HG03521 (cell line): ENCODE measurements at regions not wholly inside any gene's neighbourhood (a gene's known extent, or its start where the extent isn't known, plus 50 kb on each side); places are given as distances from the start of the nearest gene placed in this dataset.
"Not testable (repeated sequence)": the region's sequence is repeated elsewhere in the genome, so short reads cannot be mapped to it uniquely, and the experiment has no call there.

Experiments used
- ATAC-seq: cut with Tn5 transposase; IDR thresholded peaks from one replicate; pipeline ENCODE4 v1.9.1; 2021; ENCODE audit warnings: mild to moderate bottlenecking, moderate library complexity; ENCODE audit not compliant: unreplicated experiment

DNA sequence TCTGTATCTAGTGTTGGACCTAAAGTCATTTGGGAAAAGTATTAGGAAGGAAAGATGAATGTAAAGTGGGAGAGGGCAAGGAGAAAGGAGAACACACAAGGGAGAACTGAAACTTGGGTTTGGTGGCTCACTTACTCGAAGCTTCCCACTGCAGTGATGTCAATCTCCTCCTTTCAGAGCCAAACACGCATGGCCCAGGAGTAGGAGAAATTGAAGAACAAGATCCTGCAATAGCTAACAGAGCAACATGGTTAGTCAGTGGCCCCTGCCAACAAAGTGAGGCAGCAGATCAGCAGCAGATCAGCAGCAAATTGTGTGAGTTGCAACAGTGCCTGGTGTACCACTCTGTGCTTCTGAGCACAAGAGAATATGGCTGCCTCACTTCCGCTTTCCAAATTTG, 366.4 kb downstream of the PSAT1 start:
- no peak for ATAC-seq

DNA sequence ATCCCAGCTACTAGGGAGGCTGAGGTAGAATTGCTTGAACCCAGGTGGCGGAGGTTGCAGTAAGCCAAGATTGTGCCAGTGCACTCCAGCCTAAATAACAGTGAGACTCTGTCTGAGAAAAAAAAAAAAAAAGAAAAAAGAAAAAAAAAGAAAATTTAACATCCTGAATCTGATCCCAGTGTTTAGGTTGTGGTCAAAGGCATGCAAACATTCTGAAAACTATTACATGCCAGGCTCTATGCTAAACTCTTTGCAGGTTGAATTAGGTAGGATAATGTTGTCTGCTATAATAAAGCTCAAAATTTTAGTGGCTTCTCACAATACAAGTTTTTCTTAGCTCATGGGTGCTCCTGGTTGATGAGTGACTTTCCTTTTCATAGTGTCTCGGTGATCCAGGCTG, 367.4 kb downstream of the PSAT1 start:
- no peak for ATAC-seq

DNA sequence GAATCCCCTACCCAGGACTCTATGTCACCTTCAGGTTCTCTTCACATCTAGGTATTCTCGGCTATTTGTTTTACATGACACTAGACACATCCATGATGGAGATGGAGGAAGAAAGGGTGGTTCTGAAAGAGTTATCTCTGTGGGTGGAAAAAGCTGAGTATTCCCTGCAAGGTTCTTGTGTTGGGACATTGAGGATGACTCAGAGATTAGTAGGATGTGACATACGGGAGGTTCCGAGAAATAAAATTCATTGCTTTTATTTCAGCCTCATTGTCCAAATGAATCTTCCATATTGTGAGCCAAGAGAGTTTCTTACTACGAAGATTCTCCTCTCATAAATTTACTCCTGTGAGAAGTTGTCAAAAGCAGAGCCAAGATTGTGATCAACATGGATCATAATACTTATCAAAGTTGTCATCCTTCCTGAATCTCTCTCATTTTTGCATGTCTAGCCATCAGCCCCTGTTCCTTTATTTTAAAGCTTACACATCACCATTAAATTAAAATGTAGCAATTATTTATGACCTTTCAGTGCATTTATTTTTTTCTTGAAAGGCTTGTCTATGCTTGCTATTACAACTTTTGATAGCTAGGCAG, 370.0 kb downstream of the PSAT1 start:
- no peak for ATAC-seq

DNA sequence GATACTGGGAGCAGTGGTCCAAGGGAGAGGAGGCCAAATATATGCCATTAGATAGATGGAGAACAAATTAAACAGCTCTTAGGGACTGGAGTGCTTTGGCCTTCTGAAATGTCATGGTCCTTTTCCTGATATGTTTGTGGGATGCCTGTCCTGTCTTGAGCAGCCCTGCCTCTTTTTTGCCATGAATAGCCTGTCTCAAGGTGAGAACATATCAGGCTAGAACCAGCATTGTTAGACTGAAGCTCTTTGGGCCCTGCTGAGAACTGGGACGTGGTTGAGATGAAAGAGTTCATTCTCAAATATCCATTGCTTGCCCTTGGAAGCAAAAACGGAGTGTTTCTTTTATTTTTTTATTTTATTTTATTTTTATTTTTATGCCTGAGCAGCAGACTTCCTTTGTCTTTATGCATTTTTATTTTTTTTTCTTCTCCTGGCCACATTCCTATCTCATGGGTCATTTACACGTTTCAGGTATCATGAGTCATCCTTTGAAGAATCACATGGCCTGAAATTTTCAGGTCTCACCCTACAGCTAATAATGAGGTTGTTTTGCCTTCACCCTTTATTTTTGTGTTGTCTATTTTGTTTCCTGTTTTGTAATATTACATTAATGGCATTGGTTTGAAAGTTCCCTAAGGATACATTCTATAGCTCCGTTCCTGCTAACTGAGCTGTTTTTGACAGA, 371.4 kb downstream of the PSAT1 start:
- no peak for ATAC-seq

DNA sequence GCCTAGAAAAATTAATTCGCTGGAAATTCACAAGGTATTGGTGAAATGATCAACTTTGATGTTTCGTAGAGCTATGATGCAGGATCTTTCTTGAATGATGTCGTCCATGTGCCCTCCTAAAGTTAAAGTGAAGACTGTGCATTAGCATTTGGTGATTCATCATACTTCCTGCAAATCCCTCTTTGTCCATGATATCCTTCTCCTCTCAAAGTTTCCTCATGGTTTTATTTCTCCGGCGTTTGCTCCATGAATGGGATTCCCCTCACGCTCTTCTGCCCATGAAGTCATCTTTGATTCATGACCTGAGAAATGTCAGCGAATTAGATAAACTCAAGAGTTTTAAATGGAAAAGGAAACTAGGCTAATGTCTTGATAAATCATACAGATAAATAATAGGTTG, 372.7 kb downstream of the PSAT1 start:
- no peak for ATAC-seq

DNA sequence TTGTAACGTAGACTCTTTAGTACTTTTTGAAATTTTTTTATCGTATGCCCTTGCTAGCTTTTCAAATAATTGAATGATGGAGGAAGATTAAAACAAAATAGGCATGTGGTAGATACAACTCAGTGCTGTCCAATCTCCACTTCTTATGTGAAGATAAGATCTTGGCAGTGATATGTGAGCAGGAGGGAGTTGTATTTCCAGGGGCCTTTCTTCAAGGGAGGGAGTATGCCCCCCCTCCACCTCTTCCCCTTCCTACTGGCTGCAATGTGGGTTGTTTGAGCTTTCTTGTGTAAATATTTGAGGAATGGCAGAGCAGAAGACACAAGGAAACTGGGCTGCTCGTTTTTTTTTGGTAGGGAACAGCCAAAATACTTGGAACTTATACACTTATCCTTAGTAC, 374.9 kb downstream of the PSAT1 start:
- ATAC-seq: no peak

DNA sequence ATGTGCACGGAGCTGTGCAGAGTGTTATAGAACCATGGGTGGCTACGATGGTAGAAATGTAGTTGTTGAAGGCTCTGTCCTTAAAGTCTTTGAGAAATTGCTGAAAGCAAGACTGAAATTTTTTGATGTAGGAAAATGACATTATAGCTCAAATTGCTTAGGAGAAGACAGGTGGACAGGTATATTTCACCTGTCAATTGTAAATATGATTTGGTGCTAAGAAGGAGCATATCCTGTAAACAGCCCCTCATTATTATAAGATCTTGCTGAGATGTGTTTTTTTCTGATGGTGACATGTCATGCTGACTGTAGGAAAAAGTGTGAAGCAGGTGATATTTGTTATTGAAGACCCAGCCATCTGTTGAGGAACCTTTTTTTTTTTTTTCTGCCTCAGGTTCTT, 377.9 kb downstream of the PSAT1 start:
- ATAC-seq: no peak

DNA sequence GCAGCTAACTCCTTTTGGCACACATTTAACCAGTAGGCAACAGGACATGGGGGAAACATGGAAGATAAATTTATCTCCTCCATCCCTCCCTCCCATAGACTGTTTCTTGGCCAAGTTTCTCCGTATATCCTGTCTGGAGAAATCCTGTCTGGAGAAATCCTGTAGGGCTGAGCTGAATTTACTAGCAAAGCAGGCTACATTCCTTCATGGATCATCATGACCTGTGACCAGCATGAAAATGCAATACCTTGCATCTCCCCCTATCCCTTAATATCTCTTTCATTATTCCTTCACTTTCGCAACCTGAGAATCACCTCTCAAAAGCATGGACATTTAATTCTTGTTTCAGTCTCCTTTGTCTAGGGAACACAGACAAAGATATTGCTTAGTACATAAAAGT, 379.1 kb downstream of the PSAT1 start:
- ATAC-seq: no peak

DNA sequence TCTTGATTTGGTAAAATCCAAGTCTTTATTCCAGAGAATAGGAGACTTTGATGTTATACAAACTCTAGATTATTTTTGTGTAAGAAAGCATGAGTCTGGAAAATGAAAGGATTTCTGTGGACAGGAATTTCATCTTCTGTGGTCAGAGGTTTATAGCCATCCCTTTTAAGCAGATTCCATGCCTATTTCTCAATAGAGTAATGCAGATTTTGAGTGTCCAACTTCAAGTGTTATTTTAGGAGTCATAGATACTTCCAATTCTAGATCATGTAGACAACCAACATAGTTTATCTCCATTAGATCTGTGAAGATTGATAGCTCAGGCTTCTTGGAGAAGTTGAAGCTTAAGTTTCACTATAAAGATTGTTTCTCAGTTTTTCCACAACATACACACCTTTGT, 379.7 kb downstream of the PSAT1 start:
- ATAC-seq: no peak

DNA sequence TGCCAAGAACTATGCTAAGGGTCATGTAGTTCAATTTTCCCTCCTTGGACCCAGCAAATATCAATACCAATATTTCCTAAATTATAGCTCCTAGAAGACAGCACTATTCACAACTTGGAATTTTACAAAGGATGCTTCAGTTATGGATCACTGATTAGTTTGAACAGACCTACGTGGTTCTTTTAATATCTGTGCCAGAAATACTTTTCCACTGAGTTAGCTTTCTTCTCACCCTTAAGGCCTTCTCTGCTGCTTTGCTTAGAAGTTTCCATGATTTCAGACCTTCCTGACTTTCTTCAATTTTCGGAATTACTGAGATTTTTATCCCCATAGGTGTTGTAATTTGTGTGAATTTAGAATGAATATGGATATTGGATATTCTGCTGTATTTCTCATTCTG, 380.4 kb downstream of the PSAT1 start:
- ATAC-seq: no peak

DNA sequence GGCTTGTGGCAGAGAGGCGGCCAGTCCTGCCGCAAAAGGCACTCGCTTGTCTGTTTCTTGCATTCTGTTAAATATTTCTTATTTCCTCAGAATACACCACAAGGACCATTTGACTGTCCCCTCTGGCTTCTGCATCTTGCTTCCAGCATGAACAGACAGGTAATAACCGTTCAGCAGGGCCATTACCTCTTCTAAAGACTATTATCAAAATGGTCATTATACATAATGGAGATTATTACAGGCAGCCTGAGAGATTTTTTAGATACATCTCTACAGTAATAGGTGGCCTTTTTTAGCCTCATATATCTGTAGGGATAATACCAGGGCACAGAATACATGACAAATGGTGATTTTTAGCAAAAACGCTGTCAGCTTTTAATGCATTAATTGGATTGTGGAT, 382.0 kb downstream of the PSAT1 start:
- ATAC-seq: no peak

DNA sequence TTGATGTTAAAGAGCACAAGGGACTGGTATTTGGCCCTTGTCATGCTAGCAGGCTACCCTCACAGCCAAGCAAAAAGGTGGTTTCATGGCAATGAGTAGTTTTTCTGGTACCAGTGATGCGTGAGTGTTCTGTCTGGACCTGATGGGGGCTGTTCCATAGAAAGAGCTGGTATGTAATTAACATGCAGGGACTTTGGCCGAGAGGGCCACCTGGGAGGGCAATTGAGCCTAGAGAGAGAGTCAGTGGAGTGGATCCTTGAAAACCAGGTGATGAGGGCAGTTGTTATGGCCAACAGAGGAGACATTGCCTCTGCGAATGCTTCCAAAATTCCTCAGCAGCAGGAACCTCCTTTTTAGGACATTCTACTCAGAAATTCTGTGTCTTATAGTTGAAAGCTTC, 383.3 kb downstream of the PSAT1 start:
- no peak for ATAC-seq

DNA sequence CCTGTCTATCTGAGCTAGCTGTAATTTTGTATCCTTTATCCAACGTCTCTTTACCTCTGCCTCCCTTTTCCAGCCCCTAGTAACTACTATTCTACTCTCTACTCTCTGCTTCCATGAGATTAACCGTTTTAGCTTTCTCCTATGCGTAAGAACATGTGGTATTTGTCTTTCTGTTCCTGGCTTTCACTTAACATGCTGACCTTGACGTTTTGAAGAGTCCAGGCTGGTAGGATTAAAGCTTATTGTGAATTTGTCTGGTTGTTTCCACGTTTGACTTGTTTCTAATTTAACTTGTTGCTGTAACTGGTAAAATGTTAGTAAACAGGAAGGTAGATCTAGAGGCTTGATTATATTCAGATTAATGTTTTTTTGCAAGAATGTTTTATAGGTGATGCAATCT, 385.3 kb downstream of the PSAT1 start:
- no peak for ATAC-seq

DNA sequence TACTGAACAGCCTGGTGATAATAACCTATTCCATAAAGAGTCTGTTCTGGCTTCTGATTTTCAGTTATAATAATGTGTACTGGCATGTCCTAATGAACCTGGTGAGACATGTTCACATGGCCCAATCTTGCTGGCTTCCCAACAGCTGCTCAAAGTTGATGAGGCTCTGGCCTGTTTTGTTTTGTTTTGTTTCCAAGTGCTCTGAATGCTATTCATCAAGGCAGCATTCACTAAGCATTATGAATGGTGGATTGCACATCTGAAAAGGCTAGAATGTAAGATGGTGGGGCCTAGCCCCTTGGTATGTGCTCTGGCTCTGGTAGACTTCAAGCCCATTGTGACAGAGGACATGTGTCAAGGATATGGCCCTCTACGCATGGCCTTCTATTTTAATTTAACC, 388.5 kb downstream of the PSAT1 start:
- ATAC-seq: no peak

DNA sequence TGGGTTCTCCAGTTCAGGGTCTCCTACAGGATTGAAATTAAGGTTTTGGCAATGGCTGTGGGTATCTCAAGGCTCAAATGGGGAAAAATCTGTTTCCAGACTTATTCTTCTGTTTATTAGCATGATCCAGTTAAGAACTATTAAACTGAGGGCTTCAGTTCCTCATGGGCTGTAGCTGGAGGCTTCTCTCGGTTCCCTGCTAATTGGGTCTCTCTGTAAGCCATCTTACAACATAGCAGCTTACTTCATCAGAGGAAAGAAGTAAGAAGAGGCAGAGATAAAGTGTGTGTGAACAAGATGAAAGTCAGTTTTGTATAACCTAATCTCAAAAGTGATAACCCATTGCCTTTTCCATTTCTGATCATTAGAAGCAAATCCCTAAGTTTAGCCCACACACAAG, 391.9 kb downstream of the PSAT1 start:
- no peak for ATAC-seq

DNA sequence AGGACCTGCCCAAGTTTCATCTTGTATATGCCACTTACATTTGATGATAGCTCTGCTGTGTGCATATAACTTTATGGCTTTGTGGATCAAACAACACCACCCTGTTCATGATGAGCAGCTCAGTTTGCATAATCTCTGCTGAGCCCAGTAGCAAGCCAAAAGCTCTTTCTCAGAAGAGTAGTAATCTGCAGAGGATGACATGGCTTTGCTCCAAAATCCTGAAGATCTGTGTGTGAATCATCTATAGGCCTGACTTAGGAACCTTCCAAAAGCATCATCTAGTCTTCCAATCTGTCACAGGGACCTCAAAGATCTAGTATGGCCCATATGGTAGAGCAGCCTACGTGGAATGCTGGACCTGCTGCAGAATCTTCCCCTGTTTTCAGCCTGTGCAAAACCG, 394.6 kb downstream of the PSAT1 start:
- ATAC-seq: no peak

DNA sequence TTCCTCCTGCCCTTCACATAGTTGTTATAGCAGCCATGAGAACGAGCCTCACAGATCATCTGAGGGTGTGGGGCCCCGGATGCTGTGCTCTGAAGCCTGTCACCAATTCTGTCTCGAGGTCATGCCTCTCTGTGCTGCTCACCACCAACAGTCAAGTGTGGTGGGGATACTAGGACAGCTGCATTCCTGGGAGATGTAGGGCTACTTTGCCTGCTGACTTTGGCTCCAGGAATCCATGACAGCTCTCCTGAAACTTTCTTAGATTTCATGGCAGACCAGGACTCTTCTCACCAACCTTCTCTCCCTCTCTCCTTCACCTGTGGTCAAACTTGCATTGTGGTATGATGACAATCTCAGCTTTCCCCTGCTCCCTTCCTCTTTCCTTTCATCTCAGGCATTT, 395.9 kb downstream of the PSAT1 start:
- no peak for ATAC-seq

DNA sequence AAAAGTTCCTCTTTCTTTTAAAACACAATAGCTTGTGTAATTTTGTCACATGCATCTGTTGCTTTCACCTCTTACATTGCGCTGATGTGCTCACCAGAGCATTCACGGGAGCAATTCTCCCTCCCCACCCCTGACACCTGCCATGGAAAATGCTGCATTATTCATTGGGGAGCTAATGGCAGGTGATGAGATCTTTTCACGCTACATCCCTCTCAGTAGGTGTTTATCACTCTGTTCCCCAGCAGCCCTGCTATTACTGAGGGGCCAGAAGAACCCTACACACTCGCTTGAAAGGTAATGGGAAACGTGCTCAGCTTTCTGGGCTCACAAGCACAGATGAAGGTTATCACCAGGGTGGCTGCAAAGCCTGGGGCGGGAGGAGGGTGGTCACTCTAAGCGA, 398.0 kb downstream of the PSAT1 start:
- ATAC-seq: no peak

DNA sequence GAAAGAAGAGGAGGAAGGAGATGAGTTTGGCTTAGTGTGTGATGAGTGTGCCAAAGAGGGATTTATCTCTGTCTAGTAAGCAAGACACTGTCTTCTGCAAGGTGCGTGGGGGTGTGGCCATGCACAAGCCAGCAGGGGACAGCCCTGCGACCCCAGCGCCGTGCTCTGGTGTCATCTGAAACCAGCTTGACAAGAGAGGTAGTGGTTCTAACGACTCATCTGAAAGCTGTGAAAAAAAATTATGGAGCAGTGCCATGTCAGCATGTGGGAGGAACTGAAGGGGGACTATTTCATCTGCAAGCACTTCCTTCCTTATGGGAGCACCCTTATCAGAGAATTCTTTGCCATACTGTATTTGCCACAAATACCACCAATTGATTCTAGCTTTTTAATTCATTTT, 398.6 kb downstream of the PSAT1 start:
- no peak for ATAC-seq

DNA sequence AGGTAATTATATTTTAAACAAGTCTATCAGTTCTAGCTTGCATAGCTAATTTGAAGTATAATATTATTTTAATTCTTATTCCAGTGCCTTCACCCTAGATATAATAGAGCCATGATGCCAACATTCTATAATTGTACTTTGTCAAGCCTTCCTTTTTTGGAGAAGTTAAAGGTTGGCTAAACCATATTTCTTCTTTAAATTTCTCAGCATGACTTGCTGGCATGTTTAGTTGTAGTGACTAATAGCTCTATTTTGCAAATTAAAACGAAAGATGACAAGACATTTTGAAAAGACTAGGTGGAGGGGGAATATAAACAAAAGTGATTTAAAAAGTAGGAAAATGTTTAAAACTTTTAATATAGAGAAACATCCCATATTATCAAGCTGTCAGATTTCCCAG, 400.7 kb downstream of the PSAT1 start:
- no peak for ATAC-seq

DNA sequence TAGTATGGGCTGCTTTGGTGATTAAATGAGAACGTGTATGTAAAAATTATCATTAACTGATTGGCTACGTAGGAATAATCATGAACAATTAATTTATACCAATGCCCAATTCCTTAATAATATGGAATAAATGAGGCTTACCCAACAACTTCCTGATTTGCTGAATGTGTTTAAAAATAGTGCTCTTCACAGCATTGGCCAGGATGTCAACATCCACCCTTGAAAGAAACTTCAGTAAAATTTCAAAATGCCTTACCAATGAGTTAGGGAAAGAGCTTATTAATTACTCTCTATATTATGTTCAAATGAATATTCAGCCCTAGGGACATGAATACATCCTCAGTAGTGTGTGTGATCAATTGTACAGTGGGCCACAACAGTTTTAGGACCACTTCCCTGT, 401.4 kb downstream of the PSAT1 start:
- ATAC-seq: no peak

DNA sequence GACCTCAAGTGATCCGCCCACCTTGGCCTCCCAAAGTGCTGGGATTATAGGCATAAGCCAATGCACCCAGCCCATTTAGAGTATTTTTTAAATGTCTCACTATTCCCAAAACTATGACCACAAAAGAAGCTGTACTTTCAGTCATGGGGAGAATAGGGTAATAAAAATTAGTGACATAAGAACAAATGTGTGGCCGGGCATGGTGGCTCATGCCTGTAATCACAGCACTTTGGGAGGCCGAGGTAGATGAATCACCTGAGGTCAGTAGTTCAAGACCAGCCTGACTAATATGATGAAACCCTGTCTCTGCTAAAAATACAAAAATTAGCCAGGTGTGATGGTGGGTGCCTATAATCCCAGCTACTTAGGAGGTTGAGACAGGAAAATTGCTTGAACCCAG, 402.3 kb downstream of the PSAT1 start:
- not testable (repeated sequence) for ATAC-seq

DNA sequence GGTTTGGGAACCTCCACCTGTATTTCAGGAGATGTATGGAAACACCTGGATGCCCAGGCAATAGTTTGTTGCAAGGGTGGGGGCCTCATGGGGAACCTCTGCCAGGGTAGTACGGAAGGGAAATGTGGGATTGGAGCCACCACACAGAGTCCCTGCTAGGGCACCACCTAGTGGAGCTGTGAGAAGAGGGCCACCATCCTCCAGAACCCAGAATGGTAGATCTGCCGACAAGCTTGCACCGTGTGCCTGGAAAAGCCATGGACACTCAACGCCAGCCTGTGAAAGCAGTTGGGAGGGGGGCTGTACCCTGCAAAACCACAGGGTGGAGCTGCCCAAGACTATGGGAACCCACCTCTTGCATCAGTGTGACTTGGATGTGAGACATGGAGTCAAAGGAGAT, 407.2 kb downstream of the PSAT1 start:
- not testable (repeated sequence) for ATAC-seq
